ENCODE measurements at regions not wholly inside any gene's neighbourhood (a gene's known extent, or its start where the extent isn't known, plus 50 kb on each side); places are given as distances from the start of the nearest gene placed in this dataset.

DNA sequence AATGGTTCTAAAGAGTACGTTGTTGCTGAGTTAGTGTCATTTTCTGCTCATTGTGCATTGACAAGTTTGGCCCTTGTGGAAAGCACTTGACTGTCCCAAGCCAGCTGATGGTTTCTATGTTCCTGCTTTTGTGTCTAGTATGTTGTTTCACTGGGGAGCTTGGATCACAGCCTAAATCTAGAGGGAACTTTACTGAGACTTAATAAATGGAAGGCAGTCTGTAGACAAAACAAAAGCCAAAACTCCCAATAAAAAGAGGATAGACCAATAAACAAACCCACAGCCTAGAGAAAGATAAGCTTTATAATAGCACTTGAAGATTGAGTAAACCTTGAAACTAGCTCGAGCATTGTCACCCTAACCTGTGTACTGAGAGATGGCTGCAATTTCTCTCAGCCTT is 196.8 kb downstream of the ADRA2A start:
- TF ChIP-seq EZH2 (IDR thresholded peaks at IDR 0.05; ENCODE audit: low read depth): no peak
- no peak for TF ChIP-seq CTCF (conservative IDR thresholded peaks at IDR 0.05)
